Hematopoietic multipotent progenitor cell treated with erythropoietin and hydrocortisone succinate and interleukin-3 and kit ligand, for 6 days (in vitro differentiated cells): ENCODE measurements at regions not wholly inside any gene's neighbourhood (a gene's known extent, or its start where the extent isn't known, plus 50 kb on each side); places are given as distances from the start of the nearest gene placed in this dataset.
A peak's percentile ranks its signal among the peaks of the same experiment; 100 is the strongest.

Source experiments
- DNase-seq: peaks from one replicate; pipeline ENCODE4 v3.0.0-alpha.2; 2015

DNA sequence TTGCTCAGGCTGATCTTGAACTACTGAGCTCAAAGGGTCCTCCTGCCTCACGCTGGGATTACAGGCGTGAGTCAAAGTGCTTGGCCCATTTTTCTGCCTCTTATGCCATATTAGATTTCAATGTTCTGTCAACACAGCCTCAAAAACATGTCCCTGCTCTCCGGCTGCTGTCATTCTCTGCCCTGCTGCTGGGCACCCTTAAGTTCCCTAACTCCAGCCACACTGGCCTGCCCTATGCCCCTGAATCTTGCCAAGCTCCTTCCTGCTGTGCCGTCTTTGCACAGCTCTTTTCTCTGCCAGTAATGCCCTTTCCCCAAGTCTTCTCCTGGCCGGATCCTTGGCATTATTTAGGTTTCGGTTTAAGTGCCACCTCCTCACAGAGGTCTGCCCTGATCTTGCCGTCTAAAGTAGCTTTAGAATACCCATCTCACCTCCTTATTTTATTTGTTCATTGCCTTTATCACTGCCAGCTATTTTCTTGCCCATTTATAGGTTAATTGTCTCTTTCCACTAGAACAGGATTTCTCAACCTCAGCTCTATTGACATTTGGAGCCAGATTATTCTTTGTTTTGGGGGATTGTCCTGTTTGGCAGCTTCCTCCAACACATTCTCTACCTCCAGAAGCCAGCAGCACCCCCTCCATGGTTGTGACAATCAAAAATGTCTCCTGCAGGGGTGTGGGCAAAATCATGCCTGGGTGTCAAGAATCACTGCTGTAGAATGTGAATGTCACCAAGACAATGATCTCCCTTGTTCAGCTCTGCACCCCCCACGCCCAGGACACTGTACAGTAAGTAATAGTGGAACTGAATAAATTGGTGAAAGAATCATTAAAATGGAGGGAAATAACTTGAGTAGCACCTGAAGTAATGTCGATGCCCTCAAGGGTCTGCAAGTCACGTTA is 168.2 kb downstream of the CYLD start:
- no peak for DNase-seq

DNA sequence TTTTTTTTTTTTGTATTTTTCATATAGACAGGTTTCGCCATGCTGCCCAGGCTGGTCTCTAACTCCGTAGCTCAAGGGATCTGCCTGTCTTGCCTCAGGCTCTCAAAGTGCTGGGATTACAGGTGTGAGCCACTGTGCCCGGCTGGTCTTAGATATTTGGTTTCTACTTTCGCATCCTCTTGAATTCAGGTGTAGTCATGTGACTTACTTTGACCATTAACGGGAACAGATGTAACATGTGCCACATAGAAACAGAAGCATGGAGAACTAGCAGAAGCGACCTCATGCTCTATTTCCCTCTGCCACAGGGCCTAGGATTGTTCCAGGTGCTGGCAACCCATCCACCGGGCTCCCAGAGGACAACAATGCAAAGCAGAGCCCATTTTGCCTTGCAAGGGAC is 166.6 kb downstream of the CYLD start:
- no peak for DNase-seq

GRCh38 chr16:50906454-50906853 is 164.6 kb downstream of the CYLD start:
- DNase-seq = no peak

DNA sequence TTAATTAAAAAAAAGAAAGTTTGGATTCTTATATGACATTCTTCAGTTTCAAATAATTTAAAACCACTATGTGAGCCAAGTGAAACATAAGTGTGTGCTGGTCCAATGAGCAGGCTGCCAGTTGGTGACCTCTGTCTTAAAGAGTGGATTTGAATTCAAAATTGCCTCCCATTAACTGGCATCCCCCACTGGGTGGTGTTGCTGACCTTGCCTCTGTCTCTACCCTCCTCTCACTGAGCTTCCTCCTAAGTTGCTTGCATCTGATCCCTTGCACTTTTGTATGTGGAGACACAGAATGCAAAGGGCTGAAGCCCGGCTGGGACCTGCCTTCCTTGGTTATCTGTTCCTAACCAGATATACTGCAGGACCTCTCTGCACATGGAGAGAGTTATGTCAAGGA is 160.6 kb downstream of the CYLD start:
- DNase-seq = no peak

DNA sequence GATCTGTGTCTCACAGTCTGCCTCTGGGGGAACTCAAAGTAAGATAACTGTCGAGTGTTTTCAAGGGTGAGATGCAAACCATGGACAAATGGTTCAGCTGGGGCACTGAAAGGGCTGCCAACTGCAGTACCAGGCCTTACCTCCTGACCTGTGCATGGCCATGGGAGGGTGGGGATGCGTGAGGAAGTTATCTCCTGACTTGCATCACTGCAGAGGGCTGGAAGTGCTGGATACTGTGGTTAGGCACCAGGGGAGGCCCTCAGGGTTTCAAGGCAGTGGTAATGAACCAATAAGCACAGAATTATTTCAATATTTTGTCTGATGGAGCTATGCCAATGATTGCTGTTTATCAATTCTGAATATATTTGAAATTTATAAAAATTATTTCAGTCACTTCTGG is 159.2 kb downstream of the CYLD start:
- no peak for DNase-seq

GRCh38 chr16:50900391-50900942 is 158.6 kb downstream of the CYLD start:
- no peak for DNase-seq

DNA sequence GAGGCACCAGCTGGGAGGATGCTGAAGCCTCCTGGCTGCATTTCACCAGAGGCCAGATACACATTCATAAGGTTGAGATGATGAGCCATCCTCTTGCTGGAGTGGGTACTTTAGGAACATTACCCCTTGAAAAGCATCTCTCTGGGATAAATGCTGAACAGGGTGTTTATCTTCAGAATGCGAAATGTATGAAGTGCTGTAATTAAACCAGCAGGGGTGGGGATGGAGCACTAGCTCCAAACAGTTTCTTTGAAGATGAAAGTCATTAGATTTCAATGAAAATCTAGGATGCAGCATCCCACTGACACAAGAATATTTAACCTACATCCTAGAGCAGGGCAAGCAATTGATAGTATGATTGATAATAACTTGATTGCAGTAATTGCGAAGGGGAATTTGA is 158.1 kb downstream of the CYLD start:
- no peak for DNase-seq

GRCh38 chr16:50889746-50890145 is 147.9 kb downstream of the CYLD start:
- no peak for DNase-seq

GRCh38 chr16:50889276-50889675 is 147.4 kb downstream of the CYLD start:
- DNase-seq = no peak

DNA sequence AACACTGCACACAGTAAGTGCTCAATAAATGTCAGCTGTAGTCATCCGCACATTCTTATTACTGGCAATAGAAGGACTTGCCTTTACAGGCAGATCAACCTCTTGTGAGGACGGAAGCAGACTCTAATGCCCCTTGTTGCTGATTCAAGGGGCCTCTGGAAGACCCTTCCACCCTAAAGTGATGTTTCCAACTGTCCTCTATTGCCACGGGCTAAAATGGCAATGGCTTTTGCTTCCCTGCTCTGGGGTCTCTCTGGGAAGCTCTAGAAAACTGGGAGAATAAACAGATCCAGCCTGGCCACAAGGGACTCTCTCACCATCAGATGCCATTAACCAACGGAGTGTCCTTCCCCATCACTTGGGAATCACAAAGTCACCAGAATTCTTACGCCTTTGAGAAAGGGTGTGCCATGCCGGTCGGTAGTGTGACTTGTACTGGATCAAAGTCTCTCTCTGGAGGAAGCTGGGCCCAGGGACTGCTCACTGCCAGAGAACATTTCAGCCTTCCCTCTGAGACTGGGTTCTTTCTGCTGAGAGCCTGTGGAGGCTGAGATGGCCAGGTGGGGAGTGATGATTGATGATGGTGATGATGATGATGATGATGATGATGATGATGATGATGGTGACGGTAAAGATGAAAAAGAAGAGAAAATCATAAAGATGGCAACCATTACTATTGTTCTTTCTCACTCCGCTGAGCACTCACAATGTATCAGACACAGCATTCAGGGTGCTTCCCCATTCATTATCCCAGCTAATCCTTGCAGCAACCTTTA is 146.8 kb downstream of the CYLD start:
- DNase-seq = no peak

GRCh38 chr16:50887500-50888298 is 145.8 kb downstream of the CYLD start:
- DNase-seq = peak; percentile 46

DNA sequence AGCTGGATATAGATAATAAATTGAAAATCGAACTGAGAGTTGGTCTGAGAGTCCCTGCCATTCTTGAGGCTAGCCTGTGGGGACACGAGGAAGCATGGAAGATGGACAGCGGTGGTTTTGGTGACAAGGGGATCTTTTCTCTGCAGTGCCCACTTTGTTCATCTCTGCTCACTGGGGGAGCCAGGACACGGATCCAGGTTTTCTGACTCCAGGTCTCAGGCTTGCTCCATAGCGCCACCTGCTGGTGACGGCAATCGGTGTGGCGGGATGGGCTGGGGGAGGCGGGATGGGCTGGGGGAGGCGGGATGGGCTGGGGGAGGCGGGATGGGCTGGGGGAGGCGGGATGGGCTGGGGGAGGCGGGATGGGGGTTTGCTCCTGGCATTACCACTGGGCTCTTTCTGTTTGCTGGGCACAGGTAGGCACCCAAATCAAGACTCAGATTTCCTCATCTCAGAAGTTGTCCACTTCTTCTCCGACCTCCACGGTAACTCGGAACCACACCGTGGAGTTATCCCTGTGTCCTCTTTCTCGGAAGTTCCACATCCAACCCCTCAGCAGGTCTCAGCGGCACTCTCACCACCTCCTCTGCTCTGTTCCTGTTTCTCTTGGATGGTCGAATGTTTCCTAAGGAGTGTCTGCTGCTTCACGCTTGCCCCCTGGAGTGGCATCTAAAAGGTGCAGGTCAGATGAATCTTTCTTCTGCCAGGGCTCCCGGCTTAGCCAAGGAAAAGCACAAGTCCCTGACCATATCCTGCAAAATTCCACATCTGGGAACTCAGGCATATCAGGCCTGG is 142.4 kb downstream of the CYLD start:
- DNase-seq = peak; percentile 41

- DNase-seq = no peak
These were observed 140.1 kb downstream of the CYLD start for GRCh38 chr16:50881956-50882355.

GRCh38 chr16:50881331-50881830 is 139.5 kb downstream of the CYLD start:
- DNase-seq = peak; percentile 96

DNA sequence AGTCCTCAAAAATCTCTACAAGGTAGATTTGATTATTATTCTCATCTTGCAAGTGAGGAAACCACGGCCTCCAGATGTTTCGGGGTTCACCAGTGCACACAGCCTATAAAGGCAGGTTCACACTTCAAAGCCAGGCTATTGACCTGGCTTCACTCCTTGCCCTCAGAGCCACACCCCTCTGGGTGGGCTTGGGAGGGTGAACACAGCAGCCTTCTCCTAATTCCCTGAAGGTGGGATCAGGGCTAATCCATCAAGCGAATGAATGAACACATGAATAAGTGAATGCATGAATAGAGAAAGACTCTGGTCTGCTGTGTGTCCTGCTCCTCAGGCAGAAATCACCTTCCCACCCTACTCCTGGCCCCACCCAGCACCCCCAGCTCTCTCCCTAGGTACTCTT is 139.0 kb downstream of the CYLD start:
- DNase-seq = no peak

- DNase-seq = no peak
These were observed 138.2 kb downstream of the CYLD start for GRCh38 chr16:50879873-50880695.

GRCh38 chr16:50878966-50879615 is 137.2 kb downstream of the CYLD start:
- DNase-seq = no peak

GRCh38 chr16:50878536-50878935 is 136.7 kb downstream of the CYLD start:
- no peak for DNase-seq

- DNase-seq = no peak
These were observed 134.4 kb downstream of the CYLD start for GRCh38 chr16:50876263-50876662.

GRCh38 chr16:50868577-50868976 is 126.7 kb downstream of the CYLD start:
- no peak for DNase-seq
